ENCODE measurements at regions not wholly inside any gene's neighbourhood (a gene's known extent, or its start where the extent isn't known, plus 50 kb on each side); places are given as distances from the start of the nearest gene placed in this dataset.

DNA sequence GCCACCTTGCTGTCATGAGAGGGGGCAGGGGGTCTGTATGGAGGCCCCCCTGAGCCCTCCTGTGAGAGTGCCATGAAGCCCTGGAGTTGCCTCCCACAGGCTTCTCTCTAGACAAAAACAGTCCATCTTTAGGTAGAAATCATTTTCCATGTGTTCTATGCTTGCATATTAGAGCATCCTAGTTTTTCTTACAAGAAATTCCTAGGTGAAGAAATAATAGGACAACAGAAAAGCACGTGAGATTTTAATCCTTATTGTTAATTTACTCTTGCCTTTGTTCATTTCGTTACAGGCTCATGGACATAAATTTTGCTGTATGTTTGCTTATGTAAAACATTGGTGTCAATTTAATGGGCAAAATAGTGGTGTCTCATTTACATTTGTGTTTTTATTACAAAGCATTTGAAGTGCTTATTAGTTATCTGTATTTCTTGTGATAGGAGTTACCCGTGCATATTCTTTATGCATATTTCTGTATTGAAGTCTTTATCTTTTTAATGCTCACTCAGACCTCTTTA, 336.9 kb upstream of the RAB6C start:
- no peak overlapping the region for H3K4me3 ChIP-seq
- TF ChIP-seq, protein P1, sequence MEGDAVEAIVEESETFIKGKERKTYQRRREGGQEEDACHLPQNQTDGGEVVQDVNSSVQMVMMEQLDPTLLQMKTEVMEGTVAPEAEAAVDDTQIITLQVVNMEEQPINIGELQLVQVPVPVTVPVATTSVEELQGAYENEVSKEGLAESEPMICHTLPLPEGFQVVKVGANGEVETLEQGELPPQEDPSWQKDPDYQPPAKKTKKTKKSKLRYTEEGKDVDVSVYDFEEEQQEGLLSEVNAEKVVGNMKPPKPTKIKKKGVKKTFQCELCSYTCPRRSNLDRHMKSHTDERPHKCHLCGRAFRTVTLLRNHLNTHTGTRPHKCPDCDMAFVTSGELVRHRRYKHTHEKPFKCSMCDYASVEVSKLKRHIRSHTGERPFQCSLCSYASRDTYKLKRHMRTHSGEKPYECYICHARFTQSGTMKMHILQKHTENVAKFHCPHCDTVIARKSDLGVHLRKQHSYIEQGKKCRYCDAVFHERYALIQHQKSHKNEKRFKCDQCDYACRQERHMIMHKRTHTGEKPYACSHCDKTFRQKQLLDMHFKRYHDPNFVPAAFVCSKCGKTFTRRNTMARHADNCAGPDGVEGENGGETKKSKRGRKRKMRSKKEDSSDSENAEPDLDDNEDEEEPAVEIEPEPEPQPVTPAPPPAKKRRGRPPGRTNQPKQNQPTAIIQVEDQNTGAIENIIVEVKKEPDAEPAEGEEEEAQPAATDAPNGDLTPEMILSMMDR (IDR thresholded peaks at IDR 0.05) = no peak
- no peaks in the 10 kb centered on the region for H3K9me3 ChIP-seq
- WGBS, 3 donors = 75 to 85% (median 77%) methylated on average over 3 of the region's 3 CpGs
- H3K27me3 ChIP-seq (ENCODE audit: insufficient read depth in 3 of 3, low read length in 2 of 3) = no peaks in the 10 kb centered on the region
- intact Hi-C loops (cut with DNase I) = no loop called here
- DNase-seq = no peak
- H3K27ac ChIP-seq = no peak overlapping the region
- H3K4me1 ChIP-seq = no peaks in the 10 kb centered on the region
- no peaks in the 10 kb centered on the region for H3K36me3 ChIP-seq (ENCODE audit: insufficient read depth in 1 of 2, low read depth in 1 of 2)
- ATAC-seq = no peak

DNA sequence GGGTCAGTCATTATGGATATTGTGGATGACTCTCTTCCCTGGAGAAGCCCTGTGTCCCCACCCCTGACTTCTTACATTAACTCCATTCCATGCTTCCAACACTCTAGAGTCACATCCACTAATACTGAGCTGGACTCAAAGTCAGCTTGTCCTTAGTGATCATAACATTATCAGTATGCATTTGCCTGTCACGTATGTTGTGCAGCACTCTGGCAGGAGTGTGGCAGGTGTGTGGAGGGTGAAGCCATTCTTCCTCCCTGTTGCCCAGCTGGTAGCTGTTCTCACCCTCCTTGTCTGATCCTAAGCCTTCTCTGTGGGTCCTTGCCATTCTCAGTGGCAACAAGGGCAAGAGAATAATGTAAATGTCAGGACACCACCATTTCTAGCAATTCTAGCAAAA, 334.1 kb upstream of the RAB6C start:
- no peak overlapping the region for H3K27ac ChIP-seq
- H3K4me3 ChIP-seq = no peak overlapping the region
- no peaks in the 10 kb centered on the region for H3K36me3 ChIP-seq (ENCODE audit: insufficient read depth in 1 of 2, low read depth in 1 of 2)
- TF ChIP-seq, protein P1 (IDR thresholded peaks at IDR 0.05) = no peak
- H3K4me1 ChIP-seq = no peaks in the 10 kb centered on the region
- no peak for ATAC-seq
- no peaks in the 10 kb centered on the region for H3K27me3 ChIP-seq (ENCODE audit: insufficient read depth in 3 of 3, low read length in 2 of 3)
- intact Hi-C loops (cut with DNase I) = no loop called here
- DNase-seq = no peak
- WGBS, 3 donors = 73 to 95% (median 79%) methylated on average over 1 of the region's 1 CpG
- H3K9me3 ChIP-seq = no peaks in the 10 kb centered on the region

DNA sequence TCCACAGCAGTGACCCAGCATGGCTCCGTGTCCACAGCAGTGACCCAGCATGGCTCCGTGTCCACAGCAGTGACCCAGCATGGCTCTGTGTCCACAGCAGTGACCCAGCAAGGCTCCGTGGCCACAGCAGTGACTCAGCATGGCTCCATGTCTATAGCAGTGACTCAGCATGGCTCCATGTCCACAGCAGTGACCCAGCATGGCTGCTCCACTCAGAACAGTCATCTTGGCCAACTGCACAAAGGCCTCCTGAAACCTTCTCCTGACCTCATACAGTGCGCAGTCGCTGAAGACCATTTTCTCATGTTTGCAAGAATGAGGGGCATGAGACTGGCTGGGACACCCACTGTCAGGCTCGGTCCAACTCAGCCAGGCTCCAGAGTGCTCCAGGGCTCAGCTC, 333.4 kb upstream of the RAB6C start:
- DNase-seq (no peak), ATAC-seq (no peak)
- no peak overlapping the region for H3K27ac ChIP-seq
- no peaks in the 10 kb centered on the region for H3K4me1 ChIP-seq
- no peaks in the 10 kb centered on the region for H3K9me3 ChIP-seq
- intact Hi-C loops (cut with DNase I) = no loop called here
- H3K36me3 ChIP-seq (ENCODE audit: insufficient read depth in 1 of 2, low read depth in 1 of 2) = no peaks in the 10 kb centered on the region
- no peaks in the 10 kb centered on the region for H3K27me3 ChIP-seq (ENCODE audit: insufficient read depth in 3 of 3, low read length in 2 of 3)
- no peak overlapping the region for H3K4me3 ChIP-seq
- WGBS, 3 donors = 92 to 95% (median 94%) methylated on average over 4 to 6 of the region's 6 CpGs
- TF ChIP-seq, protein P1 (IDR thresholded peaks at IDR 0.05) = no peak

DNA sequence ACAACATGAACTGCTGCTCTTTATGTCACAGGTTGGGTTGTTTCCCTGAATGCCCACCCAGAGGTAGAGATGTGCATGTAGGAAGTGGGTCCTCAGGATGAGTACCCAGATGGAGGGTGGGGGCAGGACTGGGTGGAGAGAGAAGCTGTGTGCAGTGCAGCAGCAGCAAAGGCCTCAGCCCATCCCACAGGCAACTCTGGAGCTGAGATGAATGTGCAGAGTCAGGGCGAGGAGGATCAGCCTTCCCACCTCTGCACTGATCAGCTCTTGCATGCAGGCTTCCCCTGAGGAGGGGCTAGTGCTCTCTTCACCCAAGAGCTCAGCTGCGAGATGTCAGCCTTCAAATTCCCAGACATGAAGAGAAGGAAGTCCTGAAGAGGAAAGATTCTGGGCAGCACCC, 326.2 kb upstream of the RAB6C start:
- WGBS, 3 donors = 50 to 79% (median 64%) methylated on average over 2 of the region's 2 CpGs
- TF ChIP-seq, protein P1 (IDR thresholded peaks at IDR 0.05) = no peak
- no peak overlapping the region for H3K27ac ChIP-seq
- no peaks in the 10 kb centered on the region for H3K9me3 ChIP-seq
- no peaks in the 10 kb centered on the region for H3K27me3 ChIP-seq (ENCODE audit: insufficient read depth in 3 of 3, low read length in 2 of 3)
- intact Hi-C loops (cut with DNase I) = no loop called here
- no peaks in the 10 kb centered on the region for H3K36me3 ChIP-seq (ENCODE audit: insufficient read depth in 1 of 2, low read depth in 1 of 2)
- ATAC-seq = no peak
- no peaks in the 10 kb centered on the region for H3K4me1 ChIP-seq
- no peak overlapping the region for H3K4me3 ChIP-seq
- DNase-seq = no peak

DNA sequence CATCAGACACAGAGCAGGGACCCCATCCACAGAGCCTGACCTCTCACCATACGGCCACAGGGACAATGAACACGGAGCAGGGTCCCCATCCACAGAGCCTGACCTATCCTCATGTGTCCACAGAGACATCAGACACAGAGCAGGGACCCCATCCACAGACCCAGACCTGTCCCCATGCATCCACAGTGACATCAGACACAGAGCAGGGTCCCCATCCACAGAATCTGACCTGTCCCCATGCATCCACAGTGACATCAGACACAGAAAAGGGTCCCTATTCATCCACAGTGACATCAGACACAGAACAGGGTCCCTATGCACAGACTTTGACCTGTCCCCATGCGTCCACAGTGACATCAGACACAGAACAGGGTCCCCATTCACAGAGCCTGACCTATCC, 325.1 kb upstream of the RAB6C start:
- ATAC-seq (no peak), DNase-seq (no peak)
- H3K4me3 ChIP-seq = no peak overlapping the region
- TF ChIP-seq, protein P1 (IDR thresholded peaks at IDR 0.05) = no peak
- H3K27ac ChIP-seq = no peak overlapping the region
- no peaks in the 10 kb centered on the region for H3K36me3 ChIP-seq (ENCODE audit: insufficient read depth in 1 of 2, low read depth in 1 of 2)
- intact Hi-C loops (cut with DNase I) = no loop called here
- H3K9me3 ChIP-seq = no peaks in the 10 kb centered on the region
- no peaks in the 10 kb centered on the region for H3K27me3 ChIP-seq (ENCODE audit: insufficient read depth in 3 of 3, low read length in 2 of 3)
- H3K4me1 ChIP-seq = no peaks in the 10 kb centered on the region
- 59 to 78% (median 60%) methylated on average over 3 of the region's 3 CpGs for WGBS, 3 donors

Measured in psoas muscle (tissue), 7 donors.